H1 (cell line): ENCODE measurements at regions not wholly inside any gene's neighbourhood (a gene's known extent, or its start where the extent isn't known, plus 50 kb on each side); places are given as distances from the start of the nearest gene placed in this dataset.

ENCODE experiments used
- CTCF ChIA-PET: fragments of 300-600 bp; sonication (Branson Sonifier 250); formaldehyde crosslinking; loops from one replicate; lab custom pipeline; 2021; ENCODE audit not compliant: partially characterized antibody; lab: Charles Lee
- POLR2A ChIA-PET: fragments of 300-600 bp; sonication (Branson Sonifier 250); formaldehyde crosslinking; loops from one replicate; lab custom pipeline; 2021; ENCODE audit warnings: inconsistent platforms; ENCODE audit not compliant: partially characterized antibody; lab: Charles Lee
- DNase-seq, 2 experiments: peaks; one replicate each; pipeline versions ENCODE4 v3.0.0 to v3.0.0-alpha.2; 2010 to 2022; ENCODE audit warnings: low spot score in 2 of 2, low read depth in 1 of 2, mixed read lengths in 1 of 2
- FAIRE-seq: peaks from 2 replicates; lab custom pipeline; 2011; peaks lifted over from hg19 to GRCh38; lab: Jason Lieb, UNC
- H2AFZ ChIP-seq: 2 replicates; pipeline ENCODE4 v1.8.1; 2012; ENCODE audit warnings: low read length, inconsistent platforms
- H2AK5ac ChIP-seq: 2 replicates; pipeline ENCODE4 v1.6.1; 2013; ENCODE audit warnings: low read depth, low read length
- H2BK120ac ChIP-seq: replicated peaks from 2 replicates; pipeline ENCODE3; 2013; ENCODE audit warnings: low read depth, low read length, inconsistent platforms
- H2BK12ac ChIP-seq: 2 replicates; pipeline ENCODE4 v1.6.1; 2013; ENCODE audit warnings: low read depth, low read length
- H2BK15ac ChIP-seq: 2 replicates; pipeline ENCODE4 v1.6.1; 2013; ENCODE audit warnings: low read length
- H2BK20ac ChIP-seq: 2 replicates; pipeline ENCODE4 v1.6.1; 2013; ENCODE audit warnings: low read length
- H2BK5ac ChIP-seq: 2 replicates; pipeline ENCODE4 v1.6.1; 2013; ENCODE audit warnings: low read depth, low read length
- H3K14ac ChIP-seq: 2 replicates; pipeline ENCODE4 v1.6.1; 2013; ENCODE audit warnings: inconsistent platforms; ENCODE audit not compliant: insufficient read length
- H3K18ac ChIP-seq: 2 replicates; pipeline ENCODE4 v1.6.1; 2013; ENCODE audit warnings: low read length; ENCODE audit errors: extremely low read depth
- H3K23ac ChIP-seq: 2 replicates; pipeline ENCODE4 v1.6.1; 2013; ENCODE audit warnings: inconsistent platforms; ENCODE audit not compliant: insufficient read length
- H3K23me2 ChIP-seq: 2 replicates; pipeline ENCODE4 v1.6.1; 2013; ENCODE audit warnings: low read depth, low read length
- H3K27ac ChIP-seq: 2 replicates; pipeline ENCODE4 v1.6.1; 2011; ENCODE audit warnings: low read depth, low read length, inconsistent platforms
- H3K27me3 ChIP-seq, 4 experiments: replicated peaks in 1 of 4; 1 replicate in 1 of 4; 2 replicates in 3 of 4; pipeline versions ENCODE4 v1.6.1 to v1.8.1; 2011 to 2013; ENCODE audit warnings: low read length in 3 of 4, mild to moderate bottlenecking in 3 of 4, inconsistent platforms in 2 of 4, mixed read lengths in 2 of 4, moderate library complexity in 1 of 4; ENCODE audit not compliant: control insufficient read depth in 3 of 4, insufficient read depth in 3 of 4; ENCODE audit errors: extremely low read depth in 1 of 4
- H3K36me3 ChIP-seq, 4 experiments: 2 replicates each; pipeline versions ENCODE4 v1.6.1 to v1.8.1; 2011 to 2013; ENCODE audit warnings: mild to moderate bottlenecking in 4 of 4, low read length in 3 of 4, moderate library complexity in 2 of 4, control low read depth in 1 of 4, inconsistent platforms in 1 of 4; ENCODE audit not compliant: insufficient read depth in 4 of 4, control insufficient read depth in 2 of 4
- H3K4ac ChIP-seq: replicated peaks from 2 replicates; pipeline ENCODE3; 2013; ENCODE audit warnings: low read length, low read depth, mixed read lengths, inconsistent platforms; ENCODE audit not compliant: insufficient read length
- H3K4me1 ChIP-seq, 4 experiments: replicated peaks in 1 of 4; 1 replicate in 1 of 4; 2 replicates in 3 of 4; pipeline versions ENCODE4 v1.6.1 to v1.8.1; 2011 to 2013; ENCODE audit warnings: low read length in 3 of 4, inconsistent platforms in 2 of 4, mixed read lengths in 1 of 4; ENCODE audit not compliant: insufficient read depth in 4 of 4, control insufficient read depth in 3 of 4
- H3K4me2 ChIP-seq, 2 experiments: 2 replicates each; pipeline versions ENCODE4 v1.6.1 to v1.8.1; 2011 to 2013; ENCODE audit warnings: low read depth in 2 of 2, low read length in 2 of 2, control low read depth in 1 of 2, inconsistent platforms in 1 of 2, mild to moderate bottlenecking in 1 of 2; ENCODE audit not compliant: insufficient read depth in 1 of 2
- H3K4me3 ChIP-seq, 4 experiments: fragments of 200-600, 300-600 bp in 1 of 4; sonication (generic), shearing (Covaris generic), sonication (Bioruptor Twin) in 1 of 4; 2 replicates each; pipeline versions ENCODE4 v1.5.1 to v1.8.1; 2011 to 2016; ENCODE audit warnings: low read length in 4 of 4, low read depth in 3 of 4, control low read depth in 2 of 4, inconsistent platforms in 2 of 4, mild to moderate bottlenecking in 2 of 4, mixed read lengths in 1 of 4, moderate library complexity in 1 of 4; ENCODE audit not compliant: insufficient read depth in 2 of 4; ENCODE audit errors: extremely low read depth in 1 of 4
- H3K56ac ChIP-seq: replicated peaks from 2 replicates; pipeline ENCODE3; 2013; ENCODE audit warnings: low read depth, mild to moderate bottlenecking, mixed read lengths, low read length, inconsistent platforms; ENCODE audit not compliant: insufficient read length
- H3K79me1 ChIP-seq: 2 replicates; pipeline ENCODE4 v1.6.1; 2013; ENCODE audit warnings: low read depth, low read length, control low read depth
- H3K79me2 ChIP-seq, 2 experiments: 2 replicates each; pipeline versions ENCODE4 v1.6.1 to v1.8.1; 2012 to 2013; ENCODE audit warnings: low read length in 2 of 2, mild to moderate bottlenecking in 2 of 2, inconsistent platforms in 1 of 2; ENCODE audit not compliant: insufficient read depth in 2 of 2, control insufficient read depth in 1 of 2
- H3K9ac ChIP-seq, 4 experiments: replicated peaks in 1 of 4; 1 replicate in 1 of 4; 2 replicates in 3 of 4; pipeline versions ENCODE4 v1.6.1 to v1.8.1; 2011 to 2013; ENCODE audit warnings: low read depth in 3 of 4, low read length in 3 of 4, control low read depth in 2 of 4, mild to moderate bottlenecking in 2 of 4, moderate library complexity in 2 of 4, inconsistent platforms in 1 of 4; ENCODE audit errors: extremely low read depth in 1 of 4
- H3K9me3 ChIP-seq, 2 experiments: 2 replicates each; pipeline versions ENCODE4 v1.6.1 to v1.8.1; 2012 to 2013; ENCODE audit warnings: mild to moderate bottlenecking in 2 of 2, moderate library complexity in 2 of 2, control low read depth in 1 of 2, inconsistent platforms in 1 of 2, low read depth in 1 of 2, low read length in 1 of 2, mixed read lengths in 1 of 2; ENCODE audit not compliant: insufficient read depth in 2 of 2
- H4K20me1 ChIP-seq, 2 experiments: replicated peaks in 1 of 2; 2 replicates each; pipeline versions ENCODE3 to v1.8.1; 2011 to 2013; ENCODE audit warnings: inconsistent platforms in 2 of 2, low read length in 2 of 2, mild to moderate bottlenecking in 1 of 2; ENCODE audit not compliant: insufficient read depth in 2 of 2, control insufficient read depth in 1 of 2
- H4K5ac ChIP-seq: 2 replicates; pipeline ENCODE4 v1.6.1; 2013; ENCODE audit warnings: low read length, low read depth, mixed read lengths, inconsistent platforms; ENCODE audit not compliant: insufficient read length
- H4K8ac ChIP-seq: 2 replicates; pipeline ENCODE4 v1.8.0; 2013; ENCODE audit warnings: mild to moderate bottlenecking, moderate library complexity, low read length, inconsistent platforms; ENCODE audit not compliant: insufficient read depth; ENCODE audit errors: extremely low read depth
- H4K91ac ChIP-seq: replicated peaks from 2 replicates; pipeline ENCODE3; 2013; ENCODE audit warnings: low read length, mixed read lengths, inconsistent platforms; ENCODE audit not compliant: insufficient read length
- CHD2 ChIP-seq: IDR thresholded peaks from 2 replicates; pipeline ENCODE4 v1.6.1; 2012; ENCODE audit warnings: low read length, improper control_type of control experiment
- HDAC2 ChIP-seq, 2 experiments: fragments of 300-600 bp in 1 of 2; sonication (generic) in 1 of 2; IDR thresholded peaks; 2 replicates each; pipeline ENCODE4 v1.6.1; 2011 to 2012; ENCODE audit warnings: low read depth in 2 of 2, low read length in 2 of 2, mild to moderate bottlenecking in 2 of 2, moderate library complexity in 2 of 2, borderline replicate concordance in 1 of 2, inconsistent platforms in 1 of 2
- TEAD4 ChIP-seq: IDR thresholded peaks from 2 replicates; pipeline ENCODE4 v1.6.1; 2012; ENCODE audit warnings: low read depth, low read length, inconsistent platforms, mixed read lengths
- WGBS, 2 experiments: shearing (Covaris generic) in 1 of 2; methylation state at CpG; one replicate each; pipeline versions ENCODE4 v1.1.6 to v1.1.7; 2013 to 2015; ENCODE audit warnings: low lambda C conversion rate in 2 of 2, mixed read lengths in 2 of 2, inconsistent platforms in 1 of 2, low coverage in 1 of 2, missing lambda C conversion rate in 1 of 2; ENCODE audit not compliant: insufficient replicate concordance in 2 of 2, insufficient coverage in 1 of 2, insufficient read length in 1 of 2; ENCODE audit errors: extremely low coverage in 1 of 2, missing lambda C conversion rate in 1 of 2; 5-methylcytosine and 5-hydroxymethylcytosine counted together

- Histone ChIP-seq H3K79me2 (no peaks in the 10 kb centered on the region), H3K14ac (no peak overlapping the region), H2BK12ac (peak overlapping the region; percentile 44; the same call in 1 of the 2 replicates), H4K91ac (no peak overlapping the region), H3K79me1 (no peaks in the 10 kb centered on the region), H2BK15ac (no peak overlapping the region), H2AK5ac (0 out of 2 replicates have a peak overlapping the region, but pooled peaks have one; percentile 8), H4K8ac (no peak overlapping the region; the same call in 1 of the 2 replicates), H3K23ac (no peak overlapping the region), H2BK20ac (no peak overlapping the region), H2BK120ac (no peak overlapping the region), H3K9me3 (no peaks in the 10 kb centered on the region), H4K5ac (no peak overlapping the region), H3K9ac (no peak overlapping the region), H3K56ac (no peak overlapping the region), H3K36me3 (no peaks in the 10 kb centered on the region), H3K4me2 (no peak overlapping the region), H2AFZ (peak overlapping the region; percentile 49; the same call in 1 of the 2 replicates), H3K18ac (0 out of 2 replicates have a peak overlapping the region, but pooled peaks have one; percentile 36), H3K23me2 (no peaks in the 10 kb centered on the region; the same call in 1 of the 2 replicates), H3K4me1 (peaks cover 0 to 6% (median under 1%) of the 10 kb centered on the region in 4 experiments; a peak in 1 of 7 replicates), H4K20me1 (no peaks in the 10 kb centered on the region), H3K27ac (0 out of 2 replicates have a peak overlapping the region, but pooled peaks have one; percentile 10), H3K4me3 (no peak overlapping the region), H2BK5ac (no peak overlapping the region; the same call in 1 of the 2 replicates), H3K4ac (no peak overlapping the region), H3K27me3 (no peaks in the 10 kb centered on the region)
- POLR2A ChIA-PET = no interaction called here
- CTCF ChIA-PET = interaction anchor here (1.2 to 2.9 kb wide), 5 partner anchors 8 to 112 kb away, joined by 3 to 14 read pairs (median 4); no protein-coding TSS in a partner anchor
- DNase-seq (peak; percentile 21 to 47), FAIRE-seq (no peak)
- WGBS, 2 experiments = 88% methylated on average over 10 of the region's 10 CpGs; no CpG with 5 or more reads in 1 of the 2 experiments
- TF ChIP-seq CHD2 = no peak
- TF ChIP-seq TEAD4 = peak; percentile 59; the same call in 1 of the 2 replicates
- TF ChIP-seq HDAC2 (IDR thresholded peaks at IDR 0.05; ENCODE audit: borderline replicate concordance in 1 of 2, low read depth in 2 of 2, low read length in 2 of 2) = 0 out of 4 replicates have a peak, but pooled peaks of 1 of the 2 experiments have one; percentile 55
These were observed 290.7 kb upstream of the SLC14A2 start for GRCh38 chr18:45324495-45325113.
